Mammary epithelial cell (primary cell): ENCODE measurements at regions not wholly inside any gene's neighbourhood (a gene's known extent, or its start where the extent isn't known, plus 50 kb on each side); places are given as distances from the start of the nearest gene placed in this dataset.

ENCODE experiments used
- CTCF ChIP-seq, 2 donors: IDR thresholded peaks in 1 of 2; conservative IDR thresholded peaks in 1 of 2; 2 replicates each; pipeline ENCODE4 v1.5.1; 2011 to 2012; ENCODE audit warnings: inconsistent platforms in 2 of 2, low read length in 2 of 2, mild to moderate bottlenecking in 2 of 2, control low read depth in 1 of 2, low read depth in 1 of 2; ENCODE audit not compliant: insufficient read depth in 1 of 2; ENCODE audit errors: extremely low read depth in 1 of 2
- EZH2 ChIP-seq: IDR thresholded peaks from 2 replicates; pipeline ENCODE4 v1.6.1; 2012; ENCODE audit warnings: low read length, inconsistent platforms, borderline replicate concordance

- TF ChIP-seq CTCF (conservative IDR thresholded peaks at IDR 0.05 in 1 of 2, IDR thresholded peaks at IDR 0.05 in 1 of 2; ENCODE audit: extremely low read depth in 1 of 2, insufficient read depth in 1 of 2, low read depth in 1 of 2, low read length in 2 of 2) (no peak), EZH2 (no peak)
Measured at GRCh38 chr3:13723676-13724207, 156.1 kb downstream of the WNT7A start.
